MM.1S (cell line): ENCODE measurements at regions not wholly inside any gene's neighbourhood (a gene's known extent, or its start where the extent isn't known, plus 50 kb on each side); places are given as distances from the start of the nearest gene placed in this dataset.

Source experiments
- DNase-seq: peaks from one replicate; pipeline ENCODE4 v3.0.0-alpha.2; 2015
- H2AFZ ChIP-seq: fragments of 300-600 bp; sonication (generic); 2 replicates; pipeline ENCODE4 v1.6.0; 2016; ENCODE audit warnings: antibody characterized with exemption, low read length
- H3F3A ChIP-seq: fragments of 300-600 bp; sonication (generic); 2 replicates; pipeline ENCODE4 v1.6.1; 2016; ENCODE audit warnings: mild to moderate bottlenecking, antibody characterized with exemption, low read length, moderate library complexity, mixed read lengths; ENCODE audit not compliant: insufficient read depth
- H3K27ac ChIP-seq: fragments of 300-600 bp; sonication (generic); 2 replicates; pipeline ENCODE4 v1.5.1; 2016; ENCODE audit warnings: mild to moderate bottlenecking, low read length
- H3K27me3 ChIP-seq: fragments of 300-600 bp; sonication (generic); replicated peaks from 2 replicates; pipeline ENCODE4 v1.6.0; 2016; ENCODE audit warnings: low read length; ENCODE audit not compliant: insufficient read depth
- H3K36me3 ChIP-seq: fragments of 300-600 bp; sonication (generic); replicated peaks from 2 replicates; pipeline ENCODE4 v1.6.1; 2016; ENCODE audit warnings: mild to moderate bottlenecking, low read length, mixed read lengths; ENCODE audit not compliant: insufficient read depth
- H3K4me1 ChIP-seq: fragments of 300-600 bp; sonication (generic); 2 replicates; pipeline ENCODE4 v1.6.1; 2016; ENCODE audit warnings: low read length, mixed read lengths
- H3K4me2 ChIP-seq: fragments of 300-600 bp; sonication (generic); 2 replicates; pipeline ENCODE4 v1.6.0; 2016; ENCODE audit warnings: low read depth, low read length
- H3K4me3 ChIP-seq: fragments of 300-600 bp; sonication (generic); 2 replicates; pipeline ENCODE4 v1.5.1; 2016; ENCODE audit warnings: low read length, mixed read lengths
- H3K79me2 ChIP-seq: fragments of 300-600 bp; sonication (generic); 2 replicates; pipeline ENCODE4 v1.6.1; 2016; ENCODE audit warnings: mixed run types, low read length, mixed read lengths
- H3K9ac ChIP-seq: fragments of 300-600 bp; sonication (generic); 2 replicates; pipeline ENCODE4 v1.6.1; 2016; ENCODE audit warnings: low read length, mixed read lengths
- H3K9me2 ChIP-seq: fragments of 300-600 bp; sonication (generic); replicated peaks from 2 replicates; pipeline ENCODE4 v1.6.1; 2016; ENCODE audit warnings: mild to moderate bottlenecking, low read length, mixed read lengths; ENCODE audit not compliant: insufficient read depth
- H3K9me3 ChIP-seq: fragments of 300-600 bp; sonication (generic); replicated peaks from 2 replicates; pipeline ENCODE4 v1.6.1; 2016; ENCODE audit warnings: mild to moderate bottlenecking, low read length, mixed read lengths; ENCODE audit not compliant: insufficient read depth
- H4K20me1 ChIP-seq: fragments of 300-600 bp; sonication (generic); 2 replicates; pipeline ENCODE4 v1.6.1; 2016; ENCODE audit warnings: mild to moderate bottlenecking, low read length, moderate library complexity, mixed read lengths; ENCODE audit not compliant: insufficient read depth
- CTCF ChIP-seq: fragments of 300-600 bp; sonication (generic); IDR thresholded peaks from 2 replicates; pipeline ENCODE4 v1.5.1; 2016; ENCODE audit warnings: antibody characterized with exemption, low read length, mixed read lengths
- EZH2 ChIP-seq: fragments of 300-600 bp; sonication (generic); optimal IDR thresholded peaks from 2 replicates; pipeline ENCODE3; 2017; ENCODE audit warnings: low read depth, mild to moderate bottlenecking, antibody characterized with exemption, low read length, mixed read lengths
- EZH2phosphoT487 ChIP-seq: fragments of 300-600 bp; sonication (generic); IDR thresholded peaks from 2 replicates; pipeline ENCODE4 v1.6.1; 2018; ENCODE audit warnings: antibody characterized with exemption, low read length

- Histone ChIP-seq H3K9me3 (no peaks in the 10 kb centered on the region), H3K79me2 (no peaks in the 10 kb centered on the region), H3K27me3 (no peaks in the 10 kb centered on the region), H3F3A (no peaks in the 10 kb centered on the region), H3K27ac (no peak overlapping the region), H3K4me2 (no peak overlapping the region), H2AFZ (no peak overlapping the region), H3K4me1 (no peaks in the 10 kb centered on the region), H3K9me2 (no peaks in the 10 kb centered on the region), H4K20me1 (no peaks in the 10 kb centered on the region), H3K36me3 (no peaks in the 10 kb centered on the region), H3K9ac (no peak overlapping the region), H3K4me3 (no peak overlapping the region)
- no peak for DNase-seq
- TF ChIP-seq EZH2 (no peak), CTCF (no peak), EZH2phosphoT487 (no peak)
These were observed 242.8 kb downstream of the KLF6 start for GRCh38 chr10:3542185-3542611.

- Histone ChIP-seq H4K20me1 (no peaks in the 10 kb centered on the region), H3K9ac (no peak overlapping the region), H2AFZ (no peak overlapping the region)
These were observed 245.2 kb downstream of the KLF6 start for GRCh38 chr10:3539696-3540383.

GRCh38 chr10:3538656-3539531 is 246.1 kb downstream of the KLF6 start:
- Histone ChIP-seq H3K4me3 (no peak overlapping the region), H3K27me3 (no peaks in the 10 kb centered on the region), H3K79me2 (no peaks in the 10 kb centered on the region), H3K9me3 (no peaks in the 10 kb centered on the region), H3K4me2 (no peak overlapping the region), H3K9ac (no peak overlapping the region), H3F3A (no peaks in the 10 kb centered on the region), H2AFZ (no peak overlapping the region), H3K36me3 (no peaks in the 10 kb centered on the region), H4K20me1 (no peaks in the 10 kb centered on the region), H3K9me2 (no peaks in the 10 kb centered on the region), H3K4me1 (no peaks in the 10 kb centered on the region), H3K27ac (no peak overlapping the region)
- TF ChIP-seq EZH2phosphoT487: no peak
- no peak for TF ChIP-seq EZH2
- TF ChIP-seq CTCF: no peak
- no peak for DNase-seq

More at GRCh38 chr10:3539696-3540383, 245.2 kb downstream of the KLF6 start:
- H3K9me3 ChIP-seq: no peaks in the 10 kb centered on the region
- no peaks in the 10 kb centered on the region for H3K36me3 ChIP-seq
- no peak overlapping the region for H3K27ac ChIP-seq
- H3K27me3 ChIP-seq: no peaks in the 10 kb centered on the region
- TF ChIP-seq EZH2 (no peak), CTCF (no peak), EZH2phosphoT487 (no peak)
- H3K79me2 ChIP-seq: no peaks in the 10 kb centered on the region
- no peak for DNase-seq
- H3K4me1 ChIP-seq: no peaks in the 10 kb centered on the region
- H3K4me2 ChIP-seq: no peak overlapping the region
- no peaks in the 10 kb centered on the region for H3F3A ChIP-seq
- no peaks in the 10 kb centered on the region for H3K9me2 ChIP-seq
- no peak overlapping the region for H3K4me3 ChIP-seq
